ENCODE measurements at regions not wholly inside any gene's neighbourhood (a gene's known extent, or its start where the extent isn't known, plus 50 kb on each side); places are given as distances from the start of the nearest gene placed in this dataset. TPM values are rescaled to one million over a fixed set of nuclear protein-coding genes. Genes with fewer than 3 reads are reported as not detected.

- DNase-seq: no peak
- TF ChIP-seq POLR2A (IDR thresholded peaks at IDR 0.05): no peak
- no peak for TF ChIP-seq EP300 (IDR thresholded peaks at IDR 0.05)
- no peak for TF ChIP-seq CTCF (IDR thresholded peaks at IDR 0.05)
- intact Hi-C loops (cut with DNase I): no loop called here
- Histone ChIP-seq H3K9me3 (no peaks in the 10 kb centered on the region), H3K36me3 (no peaks in the 10 kb centered on the region), H3K4me3 (no peak overlapping the region), H3K4me1 (ENCODE audit: insufficient read depth) (no peaks in the 10 kb centered on the region), H3K27ac (no peak overlapping the region), H3K27me3 (no peaks in the 10 kb centered on the region)
- WGBS, 3 donors: 92 to 97% (median 93%) methylated on average over 2 of the region's 2 CpGs
Measured at GRCh38 chr20:59537991-59538390, 66.3 kb upstream of the PHACTR3 start.

- 84 to 95% (median 88%) methylated on average over 8 of the region's 8 CpGs for WGBS, 3 donors
Measured at GRCh38 chr20:59547596-59547995, 56.7 kb upstream of the PHACTR3 start.

More at GRCh38 chr20:59547596-59547995, 56.7 kb upstream of the PHACTR3 start:
- Histone ChIP-seq H3K27me3 (no peaks in the 10 kb centered on the region), H3K9me3 (no peaks in the 10 kb centered on the region), H3K4me3 (no peak overlapping the region), H3K36me3 (no peaks in the 10 kb centered on the region), H3K27ac (no peak overlapping the region), H3K4me1 (ENCODE audit: insufficient read depth) (no peaks in the 10 kb centered on the region)
- intact Hi-C loops (cut with DNase I): no loop called here
- TF ChIP-seq CTCF (IDR thresholded peaks at IDR 0.05): no peak
- TF ChIP-seq EP300 (IDR thresholded peaks at IDR 0.05): no peak
- DNase-seq: no peak

Small RNAs in the stretch of these regions (small RNA-seq; reads per million reads assigned to genes)
- gene PIEZO1P1: not detected
